ENCODE measurements at regions not wholly inside any gene's neighbourhood (a gene's known extent, or its start where the extent isn't known, plus 50 kb on each side); places are given as distances from the start of the nearest gene placed in this dataset.

- TF ChIP-seq GABPA (IDR thresholded peaks at IDR 0.05; ENCODE audit: low read depth) (no peak), SMAD1 (IDR thresholded peaks at IDR 0.05; ENCODE audit: low read depth, partially characterized antibody) (no peak), USF2 (IDR thresholded peaks at IDR 0.05; ENCODE audit: borderline replicate concordance, low read depth, low read length) (no peak), SPI1 (IDR thresholded peaks at IDR 0.05; ENCODE audit: borderline replicate concordance, insufficient read depth, low read depth, low read length) (no peak), SREBF2 (IDR thresholded peaks at IDR 0.05; ENCODE audit: low read length) (no peak), KDM1A (IDR thresholded peaks at IDR 0.05; ENCODE audit: borderline replicate concordance) (no peak), BHLHE40 (IDR thresholded peaks at IDR 0.05; ENCODE audit: borderline replicate concordance in 1 of 2, low read depth in 2 of 2, low read length in 1 of 2) (no peak), POLR2AphosphoS5 (IDR thresholded peaks at IDR 0.05; ENCODE audit: low read length) (no peak), CTCF (IDR thresholded peaks at IDR 0.05 in 2 of 3, conservative IDR thresholded peaks at IDR 0.05 in 1 of 3; ENCODE audit: control insufficient read depth in 2 of 3, extremely low read depth in 1 of 3, insufficient read depth in 1 of 3, low read depth in 3 of 3, low read length in 3 of 3) (no peak), MAX (IDR thresholded peaks at IDR 0.05; ENCODE audit: low read depth, low read length) (no peak)
Observed at GRCh38 chrX:122303761-122304160, 880.3 kb upstream of the GRIA3 start.

Data from GM12878 (cell line).